ENCODE measurements at regions not wholly inside any gene's neighbourhood (a gene's known extent, or its start where the extent isn't known, plus 50 kb on each side); places are given as distances from the start of the nearest gene placed in this dataset.

DNA sequence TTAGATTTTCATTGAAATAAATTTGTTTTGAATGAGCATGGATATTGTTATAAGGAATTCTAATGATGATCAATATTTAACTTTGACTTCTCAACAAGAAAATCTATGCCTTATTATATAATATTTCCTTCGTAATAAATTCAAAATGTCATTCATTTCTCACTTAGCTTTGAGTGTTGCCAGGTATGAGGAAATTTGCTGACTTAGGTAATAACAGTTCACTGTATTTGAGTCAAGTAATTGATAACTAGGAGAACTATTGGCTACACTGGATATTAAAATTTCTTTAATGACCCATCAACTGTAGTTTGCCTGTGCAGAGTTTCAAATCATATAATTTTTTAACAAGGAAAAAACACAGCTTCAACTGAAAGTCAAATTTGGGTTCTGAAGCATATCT, 746.6 kb downstream of the SLITRK5 start:
- Histone ChIP-seq H3K79me2 (no peaks in the 10 kb centered on the region), H3K9me3 (ENCODE audit: control insufficient read depth, low read length) (no peaks in the 10 kb centered on the region), H3K9ac (no peak overlapping the region), H3K4me1 (no peaks in the 10 kb centered on the region), H3K27me3 (ENCODE audit: control insufficient read depth, insufficient read depth, low read length) (no peaks in the 10 kb centered on the region), H2AFZ (no peak overlapping the region), H3K4me3 (ENCODE audit: low read depth, low read length) (no peak overlapping the region), H3K36me3 (ENCODE audit: control insufficient read depth, insufficient read depth, low read length) (no peaks in the 10 kb centered on the region), H3K4me2 (ENCODE audit: low read length) (no peak overlapping the region), H3K27ac (no peak overlapping the region)
- TF ChIP-seq, protein P1, sequence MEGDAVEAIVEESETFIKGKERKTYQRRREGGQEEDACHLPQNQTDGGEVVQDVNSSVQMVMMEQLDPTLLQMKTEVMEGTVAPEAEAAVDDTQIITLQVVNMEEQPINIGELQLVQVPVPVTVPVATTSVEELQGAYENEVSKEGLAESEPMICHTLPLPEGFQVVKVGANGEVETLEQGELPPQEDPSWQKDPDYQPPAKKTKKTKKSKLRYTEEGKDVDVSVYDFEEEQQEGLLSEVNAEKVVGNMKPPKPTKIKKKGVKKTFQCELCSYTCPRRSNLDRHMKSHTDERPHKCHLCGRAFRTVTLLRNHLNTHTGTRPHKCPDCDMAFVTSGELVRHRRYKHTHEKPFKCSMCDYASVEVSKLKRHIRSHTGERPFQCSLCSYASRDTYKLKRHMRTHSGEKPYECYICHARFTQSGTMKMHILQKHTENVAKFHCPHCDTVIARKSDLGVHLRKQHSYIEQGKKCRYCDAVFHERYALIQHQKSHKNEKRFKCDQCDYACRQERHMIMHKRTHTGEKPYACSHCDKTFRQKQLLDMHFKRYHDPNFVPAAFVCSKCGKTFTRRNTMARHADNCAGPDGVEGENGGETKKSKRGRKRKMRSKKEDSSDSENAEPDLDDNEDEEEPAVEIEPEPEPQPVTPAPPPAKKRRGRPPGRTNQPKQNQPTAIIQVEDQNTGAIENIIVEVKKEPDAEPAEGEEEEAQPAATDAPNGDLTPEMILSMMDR (IDR thresholded peaks at IDR 0.05), result no peak

GRCh38 chr13:88424463-88424862, 753.3 kb downstream of the SLITRK5 start:
- no peaks in the 10 kb centered on the region for H3K79me2 ChIP-seq
- TF ChIP-seq, protein P1 (IDR thresholded peaks at IDR 0.05), result no peak
- H2AFZ ChIP-seq, result no peak overlapping the region
- no peak overlapping the region for H3K4me3 ChIP-seq (ENCODE audit: low read depth, low read length)
- H3K9me3 ChIP-seq (ENCODE audit: control insufficient read depth, low read length), result no peaks in the 10 kb centered on the region
- H3K27ac ChIP-seq, result no peak overlapping the region
- H3K4me1 ChIP-seq, result no peaks in the 10 kb centered on the region
- no peak overlapping the region for H3K9ac ChIP-seq
- no peaks in the 10 kb centered on the region for H3K27me3 ChIP-seq (ENCODE audit: control insufficient read depth, insufficient read depth, low read length)
- no peak overlapping the region for H3K4me2 ChIP-seq (ENCODE audit: low read length)
- no peaks in the 10 kb centered on the region for H3K36me3 ChIP-seq (ENCODE audit: control insufficient read depth, insufficient read depth, low read length)

DNA sequence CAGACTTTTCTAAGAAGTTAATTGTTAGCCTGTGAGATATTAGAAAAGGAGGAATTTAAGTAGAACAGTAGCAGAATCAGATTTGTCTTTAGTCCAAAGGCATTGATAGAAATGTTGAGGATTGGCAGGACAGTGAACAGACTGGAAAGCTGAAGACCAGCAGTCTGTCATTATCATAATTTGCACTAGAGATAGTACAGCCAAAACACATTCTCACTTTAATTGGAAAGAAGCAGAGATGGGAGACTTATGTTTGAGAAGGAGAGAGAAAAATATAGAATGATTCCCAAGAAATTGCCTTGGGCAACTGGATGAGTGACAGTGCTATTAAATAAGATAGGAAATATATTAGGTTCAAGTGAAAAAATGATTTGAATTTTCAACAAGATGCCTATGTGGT, 755.5 kb downstream of the SLITRK5 start:
- no peak overlapping the region for H3K4me2 ChIP-seq (ENCODE audit: low read length)
- no peak overlapping the region for H3K9ac ChIP-seq
- no peaks in the 10 kb centered on the region for H3K9me3 ChIP-seq (ENCODE audit: control insufficient read depth, low read length)
- H3K79me2 ChIP-seq, result no peaks in the 10 kb centered on the region
- H3K4me1 ChIP-seq, result no peaks in the 10 kb centered on the region
- TF ChIP-seq, protein P1 (IDR thresholded peaks at IDR 0.05), result no peak
- no peak overlapping the region for H2AFZ ChIP-seq
- H3K36me3 ChIP-seq (ENCODE audit: control insufficient read depth, insufficient read depth, low read length), result no peaks in the 10 kb centered on the region
- H3K27ac ChIP-seq, result no peak overlapping the region
- H3K27me3 ChIP-seq (ENCODE audit: control insufficient read depth, insufficient read depth, low read length), result no peaks in the 10 kb centered on the region
- H3K4me3 ChIP-seq (ENCODE audit: low read depth, low read length), result no peak overlapping the region

GRCh38 chr13:88429862-88430261, 758.7 kb downstream of the SLITRK5 start:
- Histone ChIP-seq H3K9ac (no peak overlapping the region), H3K27ac (no peak overlapping the region), H3K4me1 (no peaks in the 10 kb centered on the region), H3K4me2 (ENCODE audit: low read length) (no peak overlapping the region), H3K79me2 (no peaks in the 10 kb centered on the region), H2AFZ (no peak overlapping the region), H3K27me3 (ENCODE audit: control insufficient read depth, insufficient read depth, low read length) (no peaks in the 10 kb centered on the region), H3K36me3 (ENCODE audit: control insufficient read depth, insufficient read depth, low read length) (no peaks in the 10 kb centered on the region), H3K9me3 (ENCODE audit: control insufficient read depth, low read length) (no peaks in the 10 kb centered on the region), H3K4me3 (ENCODE audit: low read depth, low read length) (no peak overlapping the region)
- TF ChIP-seq, protein P1 (IDR thresholded peaks at IDR 0.05), result no peak

- Histone ChIP-seq H3K36me3 (ENCODE audit: control insufficient read depth, insufficient read depth, low read length) (no peaks in the 10 kb centered on the region), H2AFZ (no peak overlapping the region), H3K4me3 (ENCODE audit: low read depth, low read length) (no peak overlapping the region), H3K79me2 (no peaks in the 10 kb centered on the region), H3K9ac (no peak overlapping the region), H3K27me3 (ENCODE audit: control insufficient read depth, insufficient read depth, low read length) (no peaks in the 10 kb centered on the region), H3K27ac (no peak overlapping the region), H3K4me2 (ENCODE audit: low read length) (no peak overlapping the region), H3K9me3 (ENCODE audit: control insufficient read depth, low read length) (no peaks in the 10 kb centered on the region), H3K4me1 (no peaks in the 10 kb centered on the region)
- TF ChIP-seq, protein P1 (IDR thresholded peaks at IDR 0.05), result no peak
These were observed 763.8 kb downstream of the SLITRK5 start for GRCh38 chr13:88434953-88435352.

Data from parathyroid adenoma (tissue), 2 donors.